ENCODE measurements at regions not wholly inside any gene's neighbourhood (a gene's known extent, or its start where the extent isn't known, plus 50 kb on each side); places are given as distances from the start of the nearest gene placed in this dataset.
"Not testable (repeated sequence)": the region's sequence is repeated elsewhere in the genome, so short reads cannot be mapped to it uniquely, and the experiment has no call there.

DNA sequence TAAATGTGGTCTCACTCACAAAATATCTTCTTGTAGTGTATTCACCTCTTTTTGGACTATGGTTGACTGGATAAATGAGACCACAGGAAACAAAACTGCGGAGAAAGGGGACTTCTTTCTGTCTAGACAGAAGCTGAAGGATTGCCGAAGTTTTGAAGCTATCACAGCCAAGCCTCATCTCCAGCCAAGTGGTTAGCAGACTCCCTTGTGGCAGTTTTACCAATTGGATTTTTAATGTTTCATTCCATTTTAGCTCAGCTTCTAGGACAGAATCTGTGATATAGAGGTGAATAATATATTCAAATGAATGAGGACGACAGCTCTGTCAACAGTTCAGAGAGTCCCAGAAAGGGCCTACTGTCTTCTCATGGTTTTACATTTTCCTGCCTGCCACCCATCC is 215.7 kb upstream of the ZNF608 start:
- Histone ChIP-seq H3K4me1 (ENCODE audit: insufficient read depth, low read length) (peaks cover 12% of the 10 kb centered on the region), H3K27me3 (ENCODE audit: insufficient read depth, low read length) (no peaks in the 10 kb centered on the region), H3K4me3 (ENCODE audit: low read length) (no peak overlapping the region), H3K9me3 (ENCODE audit: low read depth, low read length) (no peaks in the 10 kb centered on the region)

- Histone ChIP-seq H3K27me3 (ENCODE audit: insufficient read depth, low read length) (no peaks in the 10 kb centered on the region), H3K4me3 (ENCODE audit: low read length) (no peak overlapping the region), H3K4me1 (ENCODE audit: insufficient read depth, low read length) (peaks cover 12% of the 10 kb centered on the region), H3K9me3 (ENCODE audit: low read depth, low read length) (no peaks in the 10 kb centered on the region)
Measured at GRCh38 chr5:124962735-124963134, 216.3 kb upstream of the ZNF608 start.

GRCh38 chr5:124963236-124963919 is 216.9 kb upstream of the ZNF608 start:
- Histone ChIP-seq H3K4me3 (ENCODE audit: low read length) (no peak overlapping the region), H3K27me3 (ENCODE audit: insufficient read depth, low read length) (no peaks in the 10 kb centered on the region), H3K9me3 (ENCODE audit: low read depth, low read length) (no peaks in the 10 kb centered on the region), H3K4me1 (ENCODE audit: insufficient read depth, low read length) (peaks cover 12% of the 10 kb centered on the region)

GRCh38 chr5:124966741-124967140 is 220.3 kb upstream of the ZNF608 start:
- H3K9me3 ChIP-seq (ENCODE audit: low read depth, low read length); H3K4me3 ChIP-seq (ENCODE audit: low read length); H3K27me3 ChIP-seq (ENCODE audit: insufficient read depth, low read length): not testable (repeated sequence)
- peaks cover 12% of the 10 kb centered on the region for H3K4me1 ChIP-seq (ENCODE audit: insufficient read depth, low read length)

DNA sequence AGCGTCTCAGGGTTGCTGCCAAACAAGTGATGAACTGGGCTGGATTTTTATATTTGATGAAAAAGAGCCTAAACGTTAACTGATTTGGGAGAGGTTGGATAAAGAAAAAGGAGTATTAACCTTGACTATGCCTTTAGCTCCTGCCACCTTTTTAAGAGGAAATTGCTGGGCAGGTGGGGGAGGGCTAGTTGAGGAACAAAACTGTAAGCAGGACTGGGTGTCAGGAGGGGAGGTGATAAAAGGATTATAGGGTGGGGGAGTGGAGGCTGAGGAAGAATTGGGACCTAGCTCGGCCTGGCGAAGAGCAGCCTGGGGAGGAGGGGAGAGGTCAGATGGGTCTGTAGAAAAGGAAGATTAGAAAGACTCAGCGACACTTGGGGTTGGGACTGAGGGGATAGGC is 223.9 kb upstream of the ZNF608 start:
- H3K9me3 ChIP-seq (ENCODE audit: low read depth, low read length); H3K4me1 ChIP-seq (ENCODE audit: insufficient read depth, low read length); H3K27me3 ChIP-seq (ENCODE audit: insufficient read depth, low read length); H3K4me3 ChIP-seq (ENCODE audit: low read length): not testable (repeated sequence)

DNA sequence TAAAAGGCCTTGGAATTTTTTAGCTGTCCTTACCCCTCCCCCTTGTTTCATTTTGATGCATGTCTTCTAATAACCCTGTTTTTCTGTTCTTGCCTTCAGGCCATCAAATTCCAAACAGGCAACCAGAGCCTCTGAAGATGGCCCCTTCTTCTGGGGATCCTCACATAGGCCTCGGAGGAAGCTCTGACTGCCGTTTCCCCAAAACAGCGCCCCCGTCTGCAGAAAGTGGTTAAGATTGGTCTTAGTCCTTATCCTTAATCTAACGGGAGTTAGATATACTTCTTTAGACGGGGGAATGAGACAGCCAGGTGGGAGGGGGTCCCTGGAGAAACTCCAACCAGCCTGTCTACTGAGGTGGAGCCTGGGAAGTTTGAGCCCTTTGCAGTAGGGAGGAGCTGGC is 226.3 kb upstream of the ZNF608 start:
- Histone ChIP-seq H3K4me3 (ENCODE audit: low read length) (no peak overlapping the region), H3K4me1 (ENCODE audit: insufficient read depth, low read length) (no peaks in the 10 kb centered on the region), H3K27me3 (ENCODE audit: insufficient read depth, low read length) (no peaks in the 10 kb centered on the region), H3K9me3 (ENCODE audit: low read depth, low read length) (no peaks in the 10 kb centered on the region)

DNA sequence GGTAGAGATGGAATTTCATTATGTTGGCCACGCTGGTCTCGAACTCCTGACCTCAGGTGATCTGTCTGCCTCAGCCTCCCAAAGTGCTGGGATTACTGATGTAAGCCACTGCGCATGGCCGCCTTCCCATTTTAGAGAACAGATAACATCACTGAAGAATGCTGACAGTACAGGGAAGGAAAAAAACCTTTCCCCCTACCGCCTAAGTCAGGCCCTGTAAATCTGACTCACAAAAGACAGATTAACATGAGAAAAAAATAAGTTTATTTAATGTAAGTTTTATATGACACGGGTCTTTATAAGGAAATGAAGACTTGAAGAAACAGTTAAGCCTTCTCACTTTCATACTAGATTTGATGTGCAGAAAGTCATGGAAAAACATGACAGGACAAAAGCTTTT is 227.2 kb upstream of the ZNF608 start:
- Histone ChIP-seq H3K9me3 (ENCODE audit: low read depth, low read length) (no peaks in the 10 kb centered on the region), H3K4me3 (ENCODE audit: low read length) (no peak overlapping the region), H3K4me1 (ENCODE audit: insufficient read depth, low read length) (no peaks in the 10 kb centered on the region), H3K27me3 (ENCODE audit: insufficient read depth, low read length) (no peaks in the 10 kb centered on the region)

DNA sequence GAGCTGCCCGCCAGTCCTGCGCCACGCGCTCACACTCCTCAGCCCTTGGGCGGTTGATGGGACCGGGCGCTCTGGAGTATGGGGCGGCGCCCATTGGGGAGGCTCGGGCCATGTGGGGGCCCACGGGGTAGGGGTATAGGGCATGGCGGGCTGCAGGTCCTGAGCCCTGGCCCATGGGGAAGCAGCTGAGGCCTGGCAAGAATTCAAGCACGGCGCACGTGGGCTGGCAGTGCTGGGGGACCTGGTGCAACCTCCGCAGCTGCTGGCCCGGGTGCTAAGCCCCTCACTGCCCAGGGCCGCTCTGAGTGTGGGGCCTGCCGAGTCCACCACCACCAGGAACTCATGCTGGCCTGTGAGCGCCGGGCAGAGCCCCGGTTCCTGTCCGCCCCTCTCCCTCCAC is 229.6 kb upstream of the ZNF608 start:
- Histone ChIP-seq H3K4me3 (ENCODE audit: low read length) (no peak overlapping the region), H3K27me3 (ENCODE audit: insufficient read depth, low read length) (no peaks in the 10 kb centered on the region), H3K9me3 (ENCODE audit: low read depth, low read length) (no peaks in the 10 kb centered on the region), H3K4me1 (ENCODE audit: insufficient read depth, low read length) (no peaks in the 10 kb centered on the region)

DNA sequence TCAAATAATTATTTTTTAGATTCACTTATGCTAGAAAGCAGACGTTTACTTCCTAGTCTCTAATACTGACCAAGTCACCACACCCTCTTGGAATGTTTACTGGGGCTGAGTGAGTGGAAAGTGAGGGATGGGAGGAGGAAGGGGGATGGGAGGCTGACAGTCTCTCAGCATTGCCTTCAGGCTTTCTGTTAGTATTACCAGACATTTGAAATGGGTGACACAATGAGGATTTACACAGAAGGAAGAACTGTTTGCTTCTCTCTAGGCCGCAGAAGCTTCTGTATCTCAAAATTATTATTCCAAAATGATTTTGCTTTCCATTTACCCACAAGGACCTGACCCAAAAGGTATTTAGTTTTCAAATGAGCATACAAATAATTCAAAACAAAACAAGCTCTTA is 232.8 kb upstream of the ZNF608 start:
- H3K9me3 ChIP-seq (ENCODE audit: low read depth, low read length), result no peaks in the 10 kb centered on the region

GRCh38 chr5:124980163-124980941 is 233.9 kb upstream of the ZNF608 start:
- H3K9me3 ChIP-seq (ENCODE audit: low read depth, low read length), result no peaks in the 10 kb centered on the region
- peaks cover 4% of the 10 kb centered on the region for H3K4me1 ChIP-seq (ENCODE audit: insufficient read depth, low read length)
- H3K27me3 ChIP-seq (ENCODE audit: insufficient read depth, low read length), result no peaks in the 10 kb centered on the region

More for the DNA sequence above, 232.8 kb upstream of the ZNF608 start:
- no peak overlapping the region for H3K4me3 ChIP-seq (ENCODE audit: low read length)
- no peaks in the 10 kb centered on the region for H3K27me3 ChIP-seq (ENCODE audit: insufficient read depth, low read length)
- H3K4me1 ChIP-seq (ENCODE audit: insufficient read depth, low read length), result peaks cover 4% of the 10 kb centered on the region

GRCh38 chr5:124981901-124982300 is 235.5 kb upstream of the ZNF608 start:
- Histone ChIP-seq H3K9me3 (ENCODE audit: low read depth, low read length) (no peaks in the 10 kb centered on the region), H3K4me3 (ENCODE audit: low read length) (no peak overlapping the region), H3K4me1 (ENCODE audit: insufficient read depth, low read length) (peaks cover 4% of the 10 kb centered on the region), H3K27me3 (ENCODE audit: insufficient read depth, low read length) (no peaks in the 10 kb centered on the region)

More at GRCh38 chr5:124980163-124980941, 233.9 kb upstream of the ZNF608 start:
- H3K4me3 ChIP-seq (ENCODE audit: low read length), result no peak overlapping the region

DNA sequence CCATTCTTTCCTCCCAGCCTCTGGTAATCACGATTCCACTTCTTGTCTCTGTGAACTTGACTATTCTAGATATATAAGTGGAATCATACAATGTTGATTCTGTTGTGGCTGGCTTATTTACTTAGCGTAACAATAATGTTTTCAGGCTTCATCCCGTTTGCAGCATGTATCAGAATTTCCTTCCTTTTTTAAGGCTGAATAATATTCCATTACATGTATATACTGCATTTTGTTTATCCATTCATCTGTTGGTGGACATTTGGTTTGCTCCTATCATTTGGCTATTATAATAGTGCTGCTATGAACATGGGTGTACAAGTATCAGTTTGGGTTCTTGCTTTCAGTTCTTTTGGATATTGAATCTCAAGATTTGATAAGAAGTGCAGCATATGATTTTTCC is 239.7 kb upstream of the ZNF608 start:
- Histone ChIP-seq H3K4me1 (ENCODE audit: insufficient read depth, low read length) (peaks cover 4% of the 10 kb centered on the region), H3K4me3 (ENCODE audit: low read length) (no peak overlapping the region), H3K9me3 (ENCODE audit: low read depth, low read length) (no peaks in the 10 kb centered on the region), H3K27me3 (ENCODE audit: insufficient read depth, low read length) (no peaks in the 10 kb centered on the region)

GRCh38 chr5:124986667-124987066 is 240.2 kb upstream of the ZNF608 start:
- Histone ChIP-seq H3K9me3 (ENCODE audit: low read depth, low read length) (no peaks in the 10 kb centered on the region), H3K27me3 (ENCODE audit: insufficient read depth, low read length) (no peaks in the 10 kb centered on the region), H3K4me1 (ENCODE audit: insufficient read depth, low read length) (peaks cover 4% of the 10 kb centered on the region), H3K4me3 (ENCODE audit: low read length) (no peak overlapping the region)

GRCh38 chr5:124987786-124988185 is 241.3 kb upstream of the ZNF608 start:
- H3K4me1 ChIP-seq (ENCODE audit: insufficient read depth, low read length); H3K27me3 ChIP-seq (ENCODE audit: insufficient read depth, low read length); H3K9me3 ChIP-seq (ENCODE audit: low read depth, low read length); H3K4me3 ChIP-seq (ENCODE audit: low read length): not testable (repeated sequence)

GRCh38 chr5:124990723-124991122 is 244.3 kb upstream of the ZNF608 start:
- Histone ChIP-seq H3K27me3 (ENCODE audit: insufficient read depth, low read length) (no peaks in the 10 kb centered on the region), H3K4me1 (ENCODE audit: insufficient read depth, low read length) (no peaks in the 10 kb centered on the region), H3K9me3 (ENCODE audit: low read depth, low read length) (no peaks in the 10 kb centered on the region), H3K4me3 (ENCODE audit: low read length) (no peak overlapping the region)

DNA sequence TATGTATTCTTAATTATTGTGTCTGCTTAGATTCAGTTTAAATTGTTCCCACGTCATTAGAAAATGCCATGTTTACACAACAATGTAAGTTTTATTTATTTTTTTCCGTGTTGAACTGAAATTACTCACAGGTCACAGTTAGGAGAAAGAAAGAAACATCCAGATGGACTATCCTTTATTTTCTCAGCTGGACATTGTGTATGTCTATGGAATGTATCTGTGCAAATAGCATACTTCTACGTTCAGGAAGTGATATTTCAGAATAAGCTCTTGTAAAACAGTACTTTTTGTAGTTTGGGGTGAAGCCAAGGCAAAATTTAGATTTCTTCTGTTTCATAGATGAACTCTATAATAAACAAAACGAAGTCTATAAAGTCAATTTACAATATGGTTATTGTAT is 249.0 kb upstream of the ZNF608 start:
- H3K9me3 ChIP-seq (ENCODE audit: low read depth, low read length), result no peaks in the 10 kb centered on the region
- no peaks in the 10 kb centered on the region for H3K27me3 ChIP-seq (ENCODE audit: insufficient read depth, low read length)
- no peaks in the 10 kb centered on the region for H3K4me1 ChIP-seq (ENCODE audit: insufficient read depth, low read length)
- H3K4me3 ChIP-seq (ENCODE audit: low read length), result no peak overlapping the region

Data from mononuclear cell (primary cell).